ENCODE measurements at regions not wholly inside any gene's neighbourhood (a gene's known extent, or its start where the extent isn't known, plus 50 kb on each side); places are given as distances from the start of the nearest gene placed in this dataset.

- TF ChIP-seq EGR1 (IDR thresholded peaks at IDR 0.05; ENCODE audit: low read depth in 2 of 2) = no peak
- TF ChIP-seq TAF1 (conservative IDR thresholded peaks at IDR 0.05) = no peak
- no peak for TF ChIP-seq FOXA2 (IDR thresholded peaks at IDR 0.05)
- no peak for TF ChIP-seq HNF4G (IDR thresholded peaks at IDR 0.05)
Measured at GRCh38 chr4:129346734-129347133, 250.8 kb downstream of the C4orf33 start (continued).

DNA sequence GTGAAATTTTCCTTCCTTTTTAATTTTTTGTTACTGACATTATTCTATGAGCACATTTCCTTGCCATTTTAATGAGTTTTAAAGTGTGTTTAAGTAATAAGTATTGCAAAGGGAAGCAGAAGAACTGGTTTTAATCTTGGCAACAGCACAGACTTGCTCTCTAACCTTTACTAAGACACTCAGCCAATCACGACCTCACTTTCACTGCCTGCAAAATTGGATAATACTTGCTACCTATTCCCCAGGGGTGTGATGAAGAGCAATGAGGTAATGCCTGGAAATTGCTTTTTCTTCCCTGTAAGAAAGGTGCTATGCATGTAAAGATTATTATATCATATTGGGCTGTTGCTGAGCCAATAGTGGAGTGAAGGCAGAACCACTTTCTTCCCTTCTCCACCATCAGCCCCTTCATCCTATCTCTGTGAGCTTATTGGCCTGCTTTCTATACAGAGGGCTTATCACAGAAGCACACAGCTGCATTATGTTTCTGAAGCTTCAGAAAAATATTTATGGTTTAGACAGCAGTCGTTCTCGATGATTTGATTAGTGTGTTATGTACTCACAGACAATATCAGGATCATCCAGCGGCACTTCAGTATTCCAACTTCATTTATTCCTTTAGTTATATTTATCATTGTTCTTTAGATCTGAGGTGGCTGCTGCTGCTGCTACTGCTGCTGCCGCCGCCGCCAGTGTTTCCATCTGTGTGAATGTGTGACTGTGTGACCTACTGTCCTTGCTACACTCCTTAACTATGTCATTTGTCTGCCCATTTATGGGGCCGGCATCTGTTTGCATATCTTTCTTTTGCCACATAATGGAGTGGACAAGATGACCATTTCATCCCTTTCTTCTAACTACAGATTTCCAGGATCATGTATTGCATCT is 255.1 kb downstream of the C4orf33 start:
- Histone ChIP-seq H3K27ac (ENCODE audit: low read depth in 1 of 2, low read length in 2 of 2) (no peak overlapping the region), H3K27me3 (ENCODE audit: control insufficient read depth in 4 of 4, insufficient read depth in 4 of 4, low read length in 3 of 4) (peaks cover 0 to 11% (median 0%) of the 10 kb centered on the region in 4 donors), H3K4me3 (ENCODE audit: low read depth in 1 of 3, low read length in 3 of 3) (no peak overlapping the region), H3K4me1 (ENCODE audit: control insufficient read depth in 4 of 4, insufficient read depth in 4 of 4, low read length in 3 of 4) (no peaks in the 10 kb centered on the region), H3K36me3 (ENCODE audit: control insufficient read depth in 4 of 4, insufficient read depth in 3 of 4, low read depth in 1 of 4, low read length in 3 of 4) (no peaks in the 10 kb centered on the region), H3K9ac (ENCODE audit: low read depth in 1 of 2, low read length in 2 of 2) (no peak overlapping the region), H3K9me3 (ENCODE audit: control insufficient read depth in 4 of 4, low read length in 3 of 4) (no peaks in the 10 kb centered on the region)
- DNase-seq (ENCODE audit: low spot score) = no peak
- no peak for TF ChIP-seq NR2F2 (IDR thresholded peaks at IDR 0.05)
- no peak for TF ChIP-seq HNF4G (IDR thresholded peaks at IDR 0.05)
- TF ChIP-seq, protein P1, sequence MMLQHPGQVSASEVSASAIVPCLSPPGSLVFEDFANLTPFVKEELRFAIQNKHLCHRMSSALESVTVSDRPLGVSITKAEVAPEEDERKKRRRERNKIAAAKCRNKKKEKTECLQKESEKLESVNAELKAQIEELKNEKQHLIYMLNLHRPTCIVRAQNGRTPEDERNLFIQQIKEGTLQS (IDR thresholded peaks at IDR 0.05) = no peak
- TF ChIP-seq MAX (IDR thresholded peaks at IDR 0.05) = no peak
- TF ChIP-seq HNF4A (conservative IDR thresholded peaks at IDR 0.05) = no peak
- no peak for TF ChIP-seq JUND (IDR thresholded peaks at IDR 0.05)
- TF ChIP-seq, protein P2, sequence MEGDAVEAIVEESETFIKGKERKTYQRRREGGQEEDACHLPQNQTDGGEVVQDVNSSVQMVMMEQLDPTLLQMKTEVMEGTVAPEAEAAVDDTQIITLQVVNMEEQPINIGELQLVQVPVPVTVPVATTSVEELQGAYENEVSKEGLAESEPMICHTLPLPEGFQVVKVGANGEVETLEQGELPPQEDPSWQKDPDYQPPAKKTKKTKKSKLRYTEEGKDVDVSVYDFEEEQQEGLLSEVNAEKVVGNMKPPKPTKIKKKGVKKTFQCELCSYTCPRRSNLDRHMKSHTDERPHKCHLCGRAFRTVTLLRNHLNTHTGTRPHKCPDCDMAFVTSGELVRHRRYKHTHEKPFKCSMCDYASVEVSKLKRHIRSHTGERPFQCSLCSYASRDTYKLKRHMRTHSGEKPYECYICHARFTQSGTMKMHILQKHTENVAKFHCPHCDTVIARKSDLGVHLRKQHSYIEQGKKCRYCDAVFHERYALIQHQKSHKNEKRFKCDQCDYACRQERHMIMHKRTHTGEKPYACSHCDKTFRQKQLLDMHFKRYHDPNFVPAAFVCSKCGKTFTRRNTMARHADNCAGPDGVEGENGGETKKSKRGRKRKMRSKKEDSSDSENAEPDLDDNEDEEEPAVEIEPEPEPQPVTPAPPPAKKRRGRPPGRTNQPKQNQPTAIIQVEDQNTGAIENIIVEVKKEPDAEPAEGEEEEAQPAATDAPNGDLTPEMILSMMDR (IDR thresholded peaks at IDR 0.05; ENCODE audit: low read depth, low read length, missing input control) = no peak
- WGBS = 72% methylated on average over 8 of the region's 8 CpGs

- Histone ChIP-seq H3K4me1 (ENCODE audit: control insufficient read depth in 4 of 4, insufficient read depth in 4 of 4, low read length in 3 of 4) (no peaks in the 10 kb centered on the region), H3K4me3 (ENCODE audit: low read depth in 1 of 3, low read length in 3 of 3) (no peak overlapping the region), H3K27me3 (ENCODE audit: control insufficient read depth in 4 of 4, insufficient read depth in 4 of 4, low read length in 3 of 4) (peaks cover 0 to 11% (median 0%) of the 10 kb centered on the region in 4 donors), H3K9ac (ENCODE audit: low read depth in 1 of 2, low read length in 2 of 2) (no peak overlapping the region), H3K27ac (ENCODE audit: low read depth in 1 of 2, low read length in 2 of 2) (no peak overlapping the region), H3K36me3 (ENCODE audit: control insufficient read depth in 4 of 4, insufficient read depth in 3 of 4, low read depth in 1 of 4, low read length in 3 of 4) (no peaks in the 10 kb centered on the region), H3K9me3 (ENCODE audit: control insufficient read depth in 4 of 4, low read length in 3 of 4) (no peaks in the 10 kb centered on the region)
- no peak for DNase-seq (ENCODE audit: low spot score)
- 77% methylated on average over 4 of the region's 4 CpGs for WGBS
- TF ChIP-seq REST (IDR thresholded peaks at IDR 0.05) (no peak), SP1 (IDR thresholded peaks at IDR 0.05) (no peak), JUND (IDR thresholded peaks at IDR 0.05) (no peak), TAF1 (conservative IDR thresholded peaks at IDR 0.05) (no peak), RXRA (IDR thresholded peaks at IDR 0.05) (no peak), FOXA1 (IDR thresholded peaks at IDR 0.05) (no peak), EGR1 (IDR thresholded peaks at IDR 0.05; ENCODE audit: low read depth in 2 of 2) (no peak), MAX (IDR thresholded peaks at IDR 0.05) (no peak), YY1 (IDR thresholded peaks at IDR 0.05) (no peak), FOXA2 (IDR thresholded peaks at IDR 0.05) (no peak), HNF4A (conservative IDR thresholded peaks at IDR 0.05) (no peak), HNF4G (IDR thresholded peaks at IDR 0.05) (no peak), GABPA (IDR thresholded peaks at IDR 0.05 in 1 of 2, conservative IDR thresholded peaks at IDR 0.05 in 1 of 2) (no peak), RAD21 (IDR thresholded peaks at IDR 0.05) (no peak)
- TF ChIP-seq, protein P1 (IDR thresholded peaks at IDR 0.05) = no peak
- TF ChIP-seq, protein P2 (IDR thresholded peaks at IDR 0.05; ENCODE audit: low read depth, low read length, missing input control) = no peak
- TF ChIP-seq, protein P3, sequence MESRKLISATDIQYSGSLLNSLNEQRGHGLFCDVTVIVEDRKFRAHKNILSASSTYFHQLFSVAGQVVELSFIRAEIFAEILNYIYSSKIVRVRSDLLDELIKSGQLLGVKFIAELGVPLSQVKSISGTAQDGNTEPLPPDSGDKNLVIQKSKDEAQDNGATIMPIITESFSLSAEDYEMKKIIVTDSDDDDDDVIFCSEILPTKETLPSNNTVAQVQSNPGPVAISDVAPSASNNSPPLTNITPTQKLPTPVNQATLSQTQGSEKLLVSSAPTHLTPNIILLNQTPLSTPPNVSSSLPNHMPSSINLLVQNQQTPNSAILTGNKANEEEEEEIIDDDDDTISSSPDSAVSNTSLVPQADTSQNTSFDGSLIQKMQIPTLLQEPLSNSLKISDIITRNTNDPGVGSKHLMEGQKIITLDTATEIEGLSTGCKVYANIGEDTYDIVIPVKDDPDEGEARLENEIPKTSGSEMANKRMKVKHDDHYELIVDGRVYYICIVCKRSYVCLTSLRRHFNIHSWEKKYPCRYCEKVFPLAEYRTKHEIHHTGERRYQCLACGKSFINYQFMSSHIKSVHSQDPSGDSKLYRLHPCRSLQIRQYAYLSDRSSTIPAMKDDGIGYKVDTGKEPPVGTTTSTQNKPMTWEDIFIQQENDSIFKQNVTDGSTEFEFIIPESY (IDR thresholded peaks at IDR 0.05) = no peak
Measured at GRCh38 chr4:129352480-129352879, 256.5 kb downstream of the C4orf33 start.
